ENCODE measurements at regions not wholly inside any gene's neighbourhood (a gene's known extent, or its start where the extent isn't known, plus 50 kb on each side); places are given as distances from the start of the nearest gene placed in this dataset.

DNA sequence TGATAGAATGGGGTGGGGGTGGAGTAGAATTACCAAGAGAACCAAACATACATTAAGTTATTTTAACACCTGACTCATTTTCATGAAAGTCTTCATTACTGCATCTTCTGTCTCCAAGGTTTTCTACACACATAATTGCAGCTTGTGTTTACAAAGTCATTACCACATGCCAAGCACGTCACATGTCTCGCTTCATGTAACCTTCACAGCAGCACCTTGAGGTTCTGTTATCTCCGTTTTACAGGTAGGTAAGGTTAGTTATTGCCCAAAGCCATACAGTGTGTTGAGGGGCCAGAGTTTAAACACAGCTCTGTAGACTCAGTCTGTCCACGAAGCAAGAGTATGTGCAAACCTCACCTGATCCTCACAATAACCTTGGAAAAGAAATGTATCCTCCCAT lies 64.3 kb upstream of the RBM19 start:
- TF ChIP-seq, protein P1, sequence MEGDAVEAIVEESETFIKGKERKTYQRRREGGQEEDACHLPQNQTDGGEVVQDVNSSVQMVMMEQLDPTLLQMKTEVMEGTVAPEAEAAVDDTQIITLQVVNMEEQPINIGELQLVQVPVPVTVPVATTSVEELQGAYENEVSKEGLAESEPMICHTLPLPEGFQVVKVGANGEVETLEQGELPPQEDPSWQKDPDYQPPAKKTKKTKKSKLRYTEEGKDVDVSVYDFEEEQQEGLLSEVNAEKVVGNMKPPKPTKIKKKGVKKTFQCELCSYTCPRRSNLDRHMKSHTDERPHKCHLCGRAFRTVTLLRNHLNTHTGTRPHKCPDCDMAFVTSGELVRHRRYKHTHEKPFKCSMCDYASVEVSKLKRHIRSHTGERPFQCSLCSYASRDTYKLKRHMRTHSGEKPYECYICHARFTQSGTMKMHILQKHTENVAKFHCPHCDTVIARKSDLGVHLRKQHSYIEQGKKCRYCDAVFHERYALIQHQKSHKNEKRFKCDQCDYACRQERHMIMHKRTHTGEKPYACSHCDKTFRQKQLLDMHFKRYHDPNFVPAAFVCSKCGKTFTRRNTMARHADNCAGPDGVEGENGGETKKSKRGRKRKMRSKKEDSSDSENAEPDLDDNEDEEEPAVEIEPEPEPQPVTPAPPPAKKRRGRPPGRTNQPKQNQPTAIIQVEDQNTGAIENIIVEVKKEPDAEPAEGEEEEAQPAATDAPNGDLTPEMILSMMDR (IDR thresholded peaks at IDR 0.05; ENCODE audit: low read depth, low read length, poor library complexity, severe bottlenecking) = no peak
- no peak for TF ChIP-seq EZH2phosphoT487 (IDR thresholded peaks at IDR 0.05; ENCODE audit: borderline replicate concordance, low read length)

Data from DOHH2 (cell line).